AG08395 (cell line): ENCODE measurements at regions not wholly inside any gene's neighbourhood (a gene's known extent, or its start where the extent isn't known, plus 50 kb on each side); places are given as distances from the start of the nearest gene placed in this dataset.

Experiments used
- DNase-seq: peaks from one replicate; pipeline ENCODE4 v3.0.0; 2012; ENCODE audit warnings: mixed read lengths, low spot score

GRCh38 chr6:141309295-141309694 lies 823.4 kb upstream of the GJE1 start:
- DNase-seq = no peak

- DNase-seq = no peak
Observed at GRCh38 chr6:141307309-141307998, 825.3 kb upstream of the GJE1 start.

GRCh38 chr6:141303907-141304306 lies 828.8 kb upstream of the GJE1 start:
- no peak for DNase-seq

GRCh38 chr6:141301779-141302178 lies 830.9 kb upstream of the GJE1 start:
- DNase-seq = no peak

GRCh38 chr6:141290941-141291721 lies 841.6 kb upstream of the GJE1 start:
- DNase-seq = no peak

GRCh38 chr6:141288947-141289346 lies 843.8 kb upstream of the GJE1 start:
- DNase-seq = no peak

GRCh38 chr6:141282263-141282662 lies 850.5 kb upstream of the GJE1 start:
- no peak for DNase-seq

- DNase-seq = no peak
Observed at GRCh38 chr6:141269684-141270083, 863.0 kb upstream of the GJE1 start.

GRCh38 chr6:141267420-141267819 lies 865.3 kb upstream of the GJE1 start:
- no peak for DNase-seq

- DNase-seq = no peak
Observed at GRCh38 chr6:141265756-141266623, 866.7 kb upstream of the GJE1 start.

- no peak for DNase-seq
Observed at GRCh38 chr6:141264101-141264500, 868.6 kb upstream of the GJE1 start.

- no peak for DNase-seq
Observed at GRCh38 chr6:141261672-141262060, 871.1 kb upstream of the GJE1 start.

- no peak for DNase-seq
Observed at GRCh38 chr6:141261016-141261671, 871.6 kb upstream of the GJE1 start.

- DNase-seq = no peak
Observed at GRCh38 chr6:141260627-141261015, 872.1 kb upstream of the GJE1 start.

GRCh38 chr6:141259807-141260206 lies 872.9 kb upstream of the GJE1 start:
- DNase-seq = no peak

GRCh38 chr6:141259091-141259490 lies 873.6 kb upstream of the GJE1 start:
- DNase-seq = no peak

GRCh38 chr6:141258516-141258915 lies 874.2 kb upstream of the GJE1 start:
- no peak for DNase-seq

GRCh38 chr6:141254336-141254735 lies 878.4 kb upstream of the GJE1 start:
- DNase-seq = no peak

GRCh38 chr6:141252828-141253608 lies 879.7 kb upstream of the GJE1 start:
- no peak for DNase-seq

- no peak for DNase-seq
Observed at GRCh38 chr6:141251286-141251685, 881.4 kb upstream of the GJE1 start.

- DNase-seq = no peak
Observed at GRCh38 chr6:141248021-141248799, 884.5 kb upstream of the GJE1 start.
